ENCODE measurements at regions not wholly inside any gene's neighbourhood (a gene's known extent, or its start where the extent isn't known, plus 50 kb on each side); places are given as distances from the start of the nearest gene placed in this dataset.

DNA sequence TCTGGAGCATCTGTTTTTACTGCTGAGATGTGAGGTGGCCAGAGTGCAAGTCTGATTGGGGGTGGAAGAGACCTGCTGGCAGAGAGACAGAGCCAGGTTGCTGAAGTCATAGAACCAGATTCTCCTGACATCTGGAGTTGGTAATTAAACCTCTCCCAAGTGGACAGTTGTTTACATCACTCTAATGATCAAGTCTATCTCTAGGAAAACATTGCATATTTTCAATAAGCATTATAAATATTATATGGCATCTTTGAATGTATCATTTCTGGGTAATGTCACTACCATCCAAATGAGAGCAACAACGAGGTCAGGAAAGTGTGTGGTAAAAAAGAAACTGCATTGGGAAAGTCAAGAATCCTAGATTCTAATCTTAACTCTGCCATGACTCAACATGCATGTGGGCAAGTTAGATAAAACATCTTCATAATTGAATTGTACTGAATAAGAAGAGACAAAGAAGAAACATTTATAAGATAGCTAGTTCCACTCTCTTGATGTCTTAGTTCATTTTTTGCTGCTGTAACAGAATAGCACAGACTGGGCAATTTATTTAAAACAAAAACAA lies 351.2 kb upstream of the API5 start:
- CTCF ChIA-PET, result no interaction called here
- H3K9me3 ChIP-seq (replicated peaks; ENCODE audit: control insufficient read depth, insufficient read depth, low read length), result peaks cover 4% of the 10 kb centered on the region
- no peak overlapping the region for H3K4me3 ChIP-seq (replicated peaks in 1 of 3; ENCODE audit: insufficient read depth in 1 of 3, low read depth in 1 of 3, low read length in 3 of 3)
- H3K27ac ChIP-seq (ENCODE audit: insufficient read depth, low read depth, low read length), result no peak overlapping the region
- H3K4me2 ChIP-seq (ENCODE audit: insufficient read depth, low read length), result no peak overlapping the region
- DNase-seq (ENCODE audit: low read depth, low spot score) (no peak), FAIRE-seq (no peak)
- intact Hi-C loops (cut with micrococcal nuclease) (no loop called here), dilution Hi-C loops (cut with MboI; ENCODE audit: extremely low pct_ligation_motif_present, low sequenced_read_pairs) (no loop called here)
- H3K9ac ChIP-seq (replicated peaks; ENCODE audit: extremely low read depth, insufficient read depth, low read length), result no peak overlapping the region
- no peaks in the 10 kb centered on the region for H3K4me1 ChIP-seq (ENCODE audit: control insufficient read depth, extremely low read depth, insufficient read depth, low read length)
- BruUV-seq (replicated peaks), result no TSS peak
- H3K79me2 ChIP-seq (ENCODE audit: control insufficient read depth, insufficient read depth, low read length), result no peaks in the 10 kb centered on the region
- H3K27me3 ChIP-seq (ENCODE audit: control insufficient read depth in 2 of 2, insufficient read depth in 2 of 2, low read length in 2 of 2), result no peaks in the 10 kb centered on the region
- H2AFZ ChIP-seq (ENCODE audit: low read depth, low read length), result no peak overlapping the region
- no peaks in the 10 kb centered on the region for H3K36me3 ChIP-seq (ENCODE audit: control insufficient read depth in 2 of 2, extremely low read depth in 1 of 2, insufficient read depth in 2 of 2, low read length in 2 of 2)
- TF ChIP-seq GATA2 (IDR thresholded peaks at IDR 0.05; ENCODE audit: insufficient read depth, insufficient read length, low read depth, low read length) (no peak), EZH2 (IDR thresholded peaks at IDR 0.05; ENCODE audit: borderline replicate concordance, low read depth, low read length, severe bottlenecking) (no peak), JUN (IDR thresholded peaks at IDR 0.05; ENCODE audit: borderline replicate concordance, insufficient read depth, insufficient read length, low read depth) (no peak), POLR2A (IDR thresholded peaks at IDR 0.05; ENCODE audit: low read depth, low read length) (no peak), MYC (IDR thresholded peaks at IDR 0.05; ENCODE audit: low read depth, low read length) (no peak), POLR2AphosphoS5 (IDR thresholded peaks at IDR 0.05; ENCODE audit: insufficient read depth, low read depth, low read length) (no peak), FOS (IDR thresholded peaks at IDR 0.05; ENCODE audit: borderline replicate concordance, insufficient read depth, low read length) (no peak)
- TF ChIP-seq, protein P1, sequence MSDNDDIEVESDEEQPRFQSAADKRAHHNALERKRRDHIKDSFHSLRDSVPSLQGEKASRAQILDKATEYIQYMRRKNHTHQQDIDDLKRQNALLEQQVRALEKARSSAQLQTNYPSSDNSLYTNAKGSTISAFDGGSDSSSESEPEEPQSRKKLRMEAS (IDR thresholded peaks at IDR 0.05; ENCODE audit: insufficient read depth, insufficient read length), result no peak
- TF ChIP-seq, protein P2, sequence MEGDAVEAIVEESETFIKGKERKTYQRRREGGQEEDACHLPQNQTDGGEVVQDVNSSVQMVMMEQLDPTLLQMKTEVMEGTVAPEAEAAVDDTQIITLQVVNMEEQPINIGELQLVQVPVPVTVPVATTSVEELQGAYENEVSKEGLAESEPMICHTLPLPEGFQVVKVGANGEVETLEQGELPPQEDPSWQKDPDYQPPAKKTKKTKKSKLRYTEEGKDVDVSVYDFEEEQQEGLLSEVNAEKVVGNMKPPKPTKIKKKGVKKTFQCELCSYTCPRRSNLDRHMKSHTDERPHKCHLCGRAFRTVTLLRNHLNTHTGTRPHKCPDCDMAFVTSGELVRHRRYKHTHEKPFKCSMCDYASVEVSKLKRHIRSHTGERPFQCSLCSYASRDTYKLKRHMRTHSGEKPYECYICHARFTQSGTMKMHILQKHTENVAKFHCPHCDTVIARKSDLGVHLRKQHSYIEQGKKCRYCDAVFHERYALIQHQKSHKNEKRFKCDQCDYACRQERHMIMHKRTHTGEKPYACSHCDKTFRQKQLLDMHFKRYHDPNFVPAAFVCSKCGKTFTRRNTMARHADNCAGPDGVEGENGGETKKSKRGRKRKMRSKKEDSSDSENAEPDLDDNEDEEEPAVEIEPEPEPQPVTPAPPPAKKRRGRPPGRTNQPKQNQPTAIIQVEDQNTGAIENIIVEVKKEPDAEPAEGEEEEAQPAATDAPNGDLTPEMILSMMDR (IDR thresholded peaks at IDR 0.05; ENCODE audit: extremely low read depth in 1 of 2, insufficient read depth in 1 of 2, low read depth in 1 of 2, low read length in 2 of 2), result no peak
- H4K20me1 ChIP-seq (replicated peaks; ENCODE audit: control insufficient read depth, extremely low read depth, insufficient read depth, low read length), result no peaks in the 10 kb centered on the region
- POLR2A ChIA-PET, result no interaction called here
- no peaks in the 10 kb centered on the region for H3K9me1 ChIP-seq (replicated peaks; ENCODE audit: control insufficient read depth, extremely low read depth, insufficient read depth, low read length)

Measured in endothelial cell of umbilical vein (primary cell).